CD8-positive, alpha-beta memory T cell (primary cell): ENCODE measurements at regions not wholly inside any gene's neighbourhood (a gene's known extent, or its start where the extent isn't known, plus 50 kb on each side); places are given as distances from the start of the nearest gene placed in this dataset.

ENCODE experiments used
- CTCF ChIA-PET: fragments of 350-600 bp; sonication (Branson Sonifier 250); formaldehyde crosslinking; loops from one replicate; lab custom pipeline; 2021; ENCODE audit warnings: antibody characterized with exemption; lab: Charles Lee
- POLR2A ChIA-PET: fragments of 350-600 bp; sonication (Branson Sonifier 250); formaldehyde crosslinking; loops from one replicate; lab custom pipeline; 2021; ENCODE audit warnings: antibody characterized with exemption; lab: Charles Lee
- DNase-seq, 5 donors: peaks; one replicate each; pipeline versions ENCODE4 v3.0.0 to v3.0.0-alpha.2; 2020 to 2022; ENCODE audit warnings: mixed read lengths in 1 of 5
- H3K27ac ChIP-seq: one replicate; pipeline ENCODE4 v1.7.0; 2013; ENCODE audit warnings: low read depth, mild to moderate bottlenecking, low read length, moderate library complexity
- H3K27me3 ChIP-seq: 2 replicates; pipeline ENCODE4 v1.7.0; 2013; ENCODE audit warnings: low read length, mild to moderate bottlenecking; ENCODE audit not compliant: insufficient read depth, poor library complexity, severe bottlenecking
- H3K36me3 ChIP-seq: 2 replicates; pipeline ENCODE4 v1.7.0; 2013; ENCODE audit warnings: mild to moderate bottlenecking, low read length, moderate library complexity; ENCODE audit not compliant: insufficient read depth
- H3K4me1 ChIP-seq: 2 replicates; pipeline ENCODE4 v1.7.0; 2013; ENCODE audit warnings: mild to moderate bottlenecking, low read length, moderate library complexity; ENCODE audit not compliant: insufficient read depth
- H3K4me3 ChIP-seq: 2 replicates; pipeline ENCODE4 v1.7.0; 2013; ENCODE audit warnings: mild to moderate bottlenecking, low read length
- H3K9me3 ChIP-seq: 2 replicates; pipeline ENCODE4 v1.7.0; 2013; ENCODE audit warnings: mild to moderate bottlenecking, low read length
- H3K27ac Mint-ChIP-seq, 8 donors: one replicate each; pipeline ENCODE4 v1.8.0; 2020 to 2021; ENCODE audit warnings: mixed read lengths in 8 of 8, mild to moderate bottlenecking in 6 of 8, inconsistent platforms in 3 of 8, moderate library complexity in 3 of 8
- H3K27me3 Mint-ChIP-seq, 2 donors: one replicate each; pipeline ENCODE4 v1.8.0; 2020 to 2021; ENCODE audit warnings: mixed read lengths in 2 of 2, mild to moderate bottlenecking in 1 of 2, moderate library complexity in 1 of 2
- H3K36me3 Mint-ChIP-seq, 3 donors: one replicate each; pipeline ENCODE4 v1.8.0; 2020 to 2021; ENCODE audit warnings: mixed read lengths in 3 of 3, inconsistent platforms in 1 of 3, mild to moderate bottlenecking in 1 of 3
- H3K4me1 Mint-ChIP-seq, 3 donors: one replicate each; pipeline ENCODE4 v1.8.0; 2020 to 2021; ENCODE audit warnings: mixed read lengths in 3 of 3, inconsistent platforms in 1 of 3, mild to moderate bottlenecking in 1 of 3
- H3K4me3 Mint-ChIP-seq, 7 donors: one replicate each; pipeline ENCODE4 v1.8.0; 2020 to 2021; ENCODE audit warnings: mixed read lengths in 7 of 7, mild to moderate bottlenecking in 6 of 7, moderate library complexity in 4 of 7, inconsistent platforms in 2 of 7
- H3K9me3 Mint-ChIP-seq, 5 donors: one replicate each; pipeline ENCODE4 v1.8.0; 2020 to 2022; ENCODE audit warnings: mixed read lengths in 5 of 5, mild to moderate bottlenecking in 3 of 5, moderate library complexity in 2 of 5, inconsistent platforms in 1 of 5

GRCh38 chr4:142922720-142923119 is 76.6 kb upstream of the INPP4B start:
- H3K36me3 Mint-ChIP-seq, result no peaks in the 10 kb centered on the region
- Histone ChIP-seq H3K4me3 (no peak overlapping the region), H3K27me3 (no peaks in the 10 kb centered on the region), H3K9me3 (no peaks in the 10 kb centered on the region), H3K27ac (no peak overlapping the region), H3K36me3 (no peaks in the 10 kb centered on the region), H3K4me1 (no peaks in the 10 kb centered on the region)
- POLR2A ChIA-PET, result no interaction called here
- no peak overlapping the region for H3K4me3 Mint-ChIP-seq
- CTCF ChIA-PET, result no interaction called here
- DNase-seq, result no peak
- H3K27me3 Mint-ChIP-seq, result peaks cover 4 to 12% of the 10 kb centered on the region in 2 donors
- H3K9me3 Mint-ChIP-seq, result no peaks in the 10 kb centered on the region
- no peaks in the 10 kb centered on the region for H3K4me1 Mint-ChIP-seq
- no peak overlapping the region for H3K27ac Mint-ChIP-seq

- Histone ChIP-seq H3K4me1 (no peaks in the 10 kb centered on the region), H3K27ac (no peak overlapping the region), H3K4me3 (no peak overlapping the region), H3K27me3 (no peaks in the 10 kb centered on the region), H3K9me3 (no peaks in the 10 kb centered on the region), H3K36me3 (no peaks in the 10 kb centered on the region)
- no peaks in the 10 kb centered on the region for H3K9me3 Mint-ChIP-seq
- H3K27me3 Mint-ChIP-seq, result peaks cover 4 to 14% of the 10 kb centered on the region in 2 donors
- H3K4me3 Mint-ChIP-seq, result no peak overlapping the region
- H3K36me3 Mint-ChIP-seq, result no peaks in the 10 kb centered on the region
- no peak for DNase-seq
- H3K27ac Mint-ChIP-seq, result no peak overlapping the region
- no peaks in the 10 kb centered on the region for H3K4me1 Mint-ChIP-seq
- ChIA-PET POLR2A (no interaction called here), CTCF (no interaction called here)
Measured at GRCh38 chr4:142923619-142924018, 77.5 kb upstream of the INPP4B start.

GRCh38 chr4:142925161-142925560 is 79.1 kb upstream of the INPP4B start:
- POLR2A ChIA-PET, result no interaction called here
- no peaks in the 10 kb centered on the region for H3K36me3 Mint-ChIP-seq

GRCh38 chr4:142927721-142928120 is 81.6 kb upstream of the INPP4B start:
- Histone ChIP-seq H3K4me1 (no peaks in the 10 kb centered on the region), H3K4me3 (no peak overlapping the region), H3K36me3 (no peaks in the 10 kb centered on the region), H3K27me3 (no peaks in the 10 kb centered on the region), H3K9me3 (no peaks in the 10 kb centered on the region), H3K27ac (no peak overlapping the region)
- H3K4me1 Mint-ChIP-seq, result no peaks in the 10 kb centered on the region
- no peak overlapping the region for H3K27ac Mint-ChIP-seq
- POLR2A ChIA-PET, result no interaction called here
- no peak for DNase-seq
- peaks cover 5% of the 10 kb centered on the region in 2 donors for H3K27me3 Mint-ChIP-seq
- H3K9me3 Mint-ChIP-seq, result peaks cover 0 to 2% (median 0%) of the 10 kb centered on the region in 5 donors
- CTCF ChIA-PET, result no interaction called here
- H3K4me3 Mint-ChIP-seq, result no peak overlapping the region
- H3K36me3 Mint-ChIP-seq, result no peaks in the 10 kb centered on the region

More at GRCh38 chr4:142925161-142925560, 79.1 kb upstream of the INPP4B start:
- no peaks in the 10 kb centered on the region for H3K9me3 ChIP-seq
- CTCF ChIA-PET, result no interaction called here
- H3K4me1 ChIP-seq, result no peaks in the 10 kb centered on the region
- Mint-ChIP-seq H3K27ac (no peak overlapping the region), H3K27me3 (peaks cover 5 to 14% of the 10 kb centered on the region in 2 donors), H3K9me3 (no peaks in the 10 kb centered on the region), H3K4me3 (no peak overlapping the region), H3K4me1 (no peaks in the 10 kb centered on the region)
- H3K27me3 ChIP-seq, result no peaks in the 10 kb centered on the region
- no peaks in the 10 kb centered on the region for H3K36me3 ChIP-seq
- H3K4me3 ChIP-seq, result no peak overlapping the region
- DNase-seq, result no peak
- no peak overlapping the region for H3K27ac ChIP-seq

- Mint-ChIP-seq H3K36me3 (no peaks in the 10 kb centered on the region), H3K27ac (no peak overlapping the region), H3K4me3 (no peak overlapping the region), H3K27me3 (peaks cover 3 to 5% of the 10 kb centered on the region in 2 donors), H3K4me1 (no peaks in the 10 kb centered on the region), H3K9me3 (peaks cover 0 to 2% (median 0%) of the 10 kb centered on the region in 5 donors)
- H3K27me3 ChIP-seq, result no peaks in the 10 kb centered on the region
- H3K36me3 ChIP-seq, result no peaks in the 10 kb centered on the region
- DNase-seq, result no peak
- CTCF ChIA-PET, result interaction anchor here (1.1 kb wide), 1 partner anchor 10 kb away, joined by 3 read pairs; no protein-coding TSS in a partner anchor
- no peaks in the 10 kb centered on the region for H3K4me1 ChIP-seq
- H3K4me3 ChIP-seq, result no peak overlapping the region
- POLR2A ChIA-PET, result no interaction called here
- H3K27ac ChIP-seq, result no peak overlapping the region
- H3K9me3 ChIP-seq, result no peaks in the 10 kb centered on the region
Measured at GRCh38 chr4:142929526-142929925, 83.4 kb upstream of the INPP4B start.

GRCh38 chr4:142933207-142933606 is 87.1 kb upstream of the INPP4B start:
- H3K27me3 Mint-ChIP-seq, result peaks cover 0 to 2% of the 10 kb centered on the region in 2 donors
- DNase-seq, result no peak
- Histone ChIP-seq H3K4me1 (no peaks in the 10 kb centered on the region), H3K27ac (no peak overlapping the region), H3K9me3 (no peaks in the 10 kb centered on the region), H3K36me3 (no peaks in the 10 kb centered on the region), H3K27me3 (no peaks in the 10 kb centered on the region), H3K4me3 (no peak overlapping the region)
- H3K9me3 Mint-ChIP-seq, result peaks cover 0 to 2% (median 0%) of the 10 kb centered on the region in 5 donors
- CTCF ChIA-PET, result no interaction called here
- H3K4me1 Mint-ChIP-seq, result no peaks in the 10 kb centered on the region
- no peak overlapping the region for H3K27ac Mint-ChIP-seq
- POLR2A ChIA-PET, result no interaction called here
- no peaks in the 10 kb centered on the region for H3K36me3 Mint-ChIP-seq
- no peak overlapping the region for H3K4me3 Mint-ChIP-seq

GRCh38 chr4:142940425-142941330 is 94.6 kb upstream of the INPP4B start:
- Mint-ChIP-seq H3K4me1 (no peaks in the 10 kb centered on the region), H3K36me3 (no peaks in the 10 kb centered on the region), H3K27me3 (peaks cover 4 to 11% of the 10 kb centered on the region in 2 donors), H3K4me3 (no peak overlapping the region), H3K27ac (no peak overlapping the region), H3K9me3 (no peaks in the 10 kb centered on the region)
- no peak for DNase-seq
- Histone ChIP-seq H3K4me1 (no peaks in the 10 kb centered on the region), H3K27me3 (no peaks in the 10 kb centered on the region), H3K4me3 (no peak overlapping the region), H3K36me3 (no peaks in the 10 kb centered on the region), H3K27ac (no peak overlapping the region), H3K9me3 (no peaks in the 10 kb centered on the region)
- ChIA-PET CTCF (no interaction called here), POLR2A (no interaction called here)

- CTCF ChIA-PET, result no interaction called here
- Histone ChIP-seq H3K4me3 (no peak overlapping the region), H3K27me3 (no peaks in the 10 kb centered on the region), H3K9me3 (no peaks in the 10 kb centered on the region), H3K36me3 (no peaks in the 10 kb centered on the region), H3K4me1 (no peaks in the 10 kb centered on the region), H3K27ac (no peak overlapping the region)
- H3K9me3 Mint-ChIP-seq, result peaks cover 0 to 10% (median 6%) of the 10 kb centered on the region in 5 donors
- H3K27ac Mint-ChIP-seq, result no peak overlapping the region
- H3K36me3 Mint-ChIP-seq, result no peaks in the 10 kb centered on the region
- no peak overlapping the region for H3K4me3 Mint-ChIP-seq
- H3K27me3 Mint-ChIP-seq, result peaks cover 12 to 15% of the 10 kb centered on the region in 2 donors
- POLR2A ChIA-PET, result no interaction called here
- no peak for DNase-seq
- H3K4me1 Mint-ChIP-seq, result no peaks in the 10 kb centered on the region
Measured at GRCh38 chr4:142944565-142944964, 98.5 kb upstream of the INPP4B start.
